ENCODE measurements at regions not wholly inside any gene's neighbourhood (a gene's known extent, or its start where the extent isn't known, plus 50 kb on each side); places are given as distances from the start of the nearest gene placed in this dataset.

DNA sequence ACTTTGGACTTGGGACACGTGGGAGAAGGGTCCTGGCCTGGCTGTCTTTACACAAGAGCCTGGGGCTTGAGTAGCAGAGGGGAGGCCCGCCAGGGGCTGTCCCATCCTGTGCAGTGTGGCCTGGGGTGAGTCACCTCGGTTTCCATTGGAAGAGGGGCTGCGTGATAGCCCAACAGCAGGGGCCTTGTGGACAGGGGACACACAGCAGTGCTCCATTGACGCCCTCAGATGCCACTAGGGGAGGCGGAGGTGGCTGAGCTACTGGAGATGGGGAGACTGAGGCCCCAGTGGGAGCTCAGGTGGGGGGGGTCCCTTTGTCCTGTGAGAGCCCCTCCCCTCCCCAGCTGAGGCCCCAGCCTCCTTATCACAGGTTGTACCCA lies 50.0 kb upstream of the RNU6ATAC start:
- H3K27me3 ChIP-seq (replicated peaks; ENCODE audit: control insufficient read depth, insufficient read depth, low read length), result no peaks in the 10 kb centered on the region
- H3K36me3 ChIP-seq (ENCODE audit: control insufficient read depth, insufficient read depth, low read length), result no peaks in the 10 kb centered on the region
- TF ChIP-seq, protein P1, sequence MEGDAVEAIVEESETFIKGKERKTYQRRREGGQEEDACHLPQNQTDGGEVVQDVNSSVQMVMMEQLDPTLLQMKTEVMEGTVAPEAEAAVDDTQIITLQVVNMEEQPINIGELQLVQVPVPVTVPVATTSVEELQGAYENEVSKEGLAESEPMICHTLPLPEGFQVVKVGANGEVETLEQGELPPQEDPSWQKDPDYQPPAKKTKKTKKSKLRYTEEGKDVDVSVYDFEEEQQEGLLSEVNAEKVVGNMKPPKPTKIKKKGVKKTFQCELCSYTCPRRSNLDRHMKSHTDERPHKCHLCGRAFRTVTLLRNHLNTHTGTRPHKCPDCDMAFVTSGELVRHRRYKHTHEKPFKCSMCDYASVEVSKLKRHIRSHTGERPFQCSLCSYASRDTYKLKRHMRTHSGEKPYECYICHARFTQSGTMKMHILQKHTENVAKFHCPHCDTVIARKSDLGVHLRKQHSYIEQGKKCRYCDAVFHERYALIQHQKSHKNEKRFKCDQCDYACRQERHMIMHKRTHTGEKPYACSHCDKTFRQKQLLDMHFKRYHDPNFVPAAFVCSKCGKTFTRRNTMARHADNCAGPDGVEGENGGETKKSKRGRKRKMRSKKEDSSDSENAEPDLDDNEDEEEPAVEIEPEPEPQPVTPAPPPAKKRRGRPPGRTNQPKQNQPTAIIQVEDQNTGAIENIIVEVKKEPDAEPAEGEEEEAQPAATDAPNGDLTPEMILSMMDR (IDR thresholded peaks at IDR 0.05; ENCODE audit: insufficient read depth, low read length, poor library complexity, severe bottlenecking), result no peak
- DNase-seq (ENCODE audit: extremely low read depth, insufficient read length), result no peak
- no peak overlapping the region for H3K4me3 ChIP-seq (replicated peaks; ENCODE audit: low read depth, low read length)

- H3K27me3 ChIP-seq (replicated peaks; ENCODE audit: control insufficient read depth, insufficient read depth, low read length), result no peaks in the 10 kb centered on the region
- no peaks in the 10 kb centered on the region for H3K36me3 ChIP-seq (ENCODE audit: control insufficient read depth, insufficient read depth, low read length)
- no peak overlapping the region for H3K4me3 ChIP-seq (replicated peaks; ENCODE audit: low read depth, low read length)
- TF ChIP-seq, protein P1 (IDR thresholded peaks at IDR 0.05; ENCODE audit: insufficient read depth, low read length, poor library complexity, severe bottlenecking), result no peak
- no peak for DNase-seq (ENCODE audit: extremely low read depth, insufficient read length)
Measured at GRCh38 chr9:134214766-134215419, 50.5 kb upstream of the RNU6ATAC start.

- no peak for DNase-seq (ENCODE audit: extremely low read depth, insufficient read length)
- no peaks in the 10 kb centered on the region for H3K36me3 ChIP-seq (ENCODE audit: control insufficient read depth, insufficient read depth, low read length)
- no peaks in the 10 kb centered on the region for H3K27me3 ChIP-seq (replicated peaks; ENCODE audit: control insufficient read depth, insufficient read depth, low read length)
- TF ChIP-seq, protein P1 (IDR thresholded peaks at IDR 0.05; ENCODE audit: insufficient read depth, low read length, poor library complexity, severe bottlenecking), result no peak
- H3K4me3 ChIP-seq (replicated peaks; ENCODE audit: low read depth, low read length), result no peak overlapping the region
Measured at GRCh38 chr9:134215420-134215698, 51.0 kb upstream of the RNU6ATAC start.

DNA sequence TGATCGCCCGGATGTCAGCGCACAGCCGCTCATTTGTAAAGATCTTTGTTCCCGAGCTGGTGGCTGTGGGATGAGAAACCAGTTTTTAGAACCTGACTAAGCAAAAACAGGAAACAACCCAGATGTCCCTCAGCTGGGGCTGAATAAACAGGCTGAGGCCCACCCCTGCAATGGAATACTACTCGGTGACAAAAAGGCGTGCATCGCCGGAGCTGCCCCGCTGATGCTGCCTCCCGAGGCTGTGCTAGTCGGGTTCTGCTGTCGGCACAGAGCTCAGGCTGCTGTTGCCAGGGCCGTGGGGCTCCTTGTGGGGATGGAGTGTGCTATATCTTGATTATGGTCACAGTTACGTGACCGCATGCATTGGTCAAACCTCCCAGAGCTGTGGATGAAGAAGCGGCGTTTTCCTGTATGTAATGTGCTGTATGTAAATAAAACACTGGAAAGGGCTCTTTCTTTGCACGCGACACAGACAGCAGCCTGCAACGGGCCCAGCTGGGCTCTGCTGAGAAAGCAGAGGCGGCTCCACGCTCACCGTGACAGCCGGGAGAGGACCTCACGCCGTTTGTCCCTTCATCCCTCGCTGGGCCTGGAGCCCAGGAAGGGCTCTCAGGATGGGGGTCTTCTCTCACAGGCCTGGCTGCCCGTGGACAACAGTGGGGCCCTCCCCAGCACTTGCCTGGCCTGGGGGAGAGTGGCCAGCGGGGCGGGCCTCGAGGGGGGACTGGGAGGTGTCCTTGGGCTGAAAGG lies 51.5 kb upstream of the RNU6ATAC start:
- DNase-seq (ENCODE audit: extremely low read depth, insufficient read length), result no peak
- Histone ChIP-seq H3K36me3 (ENCODE audit: control insufficient read depth, insufficient read depth, low read length) (no peaks in the 10 kb centered on the region), H3K4me3 (replicated peaks; ENCODE audit: low read depth, low read length) (no peak overlapping the region), H3K27me3 (replicated peaks; ENCODE audit: control insufficient read depth, insufficient read depth, low read length) (no peaks in the 10 kb centered on the region)
- TF ChIP-seq, protein P1 (IDR thresholded peaks at IDR 0.05; ENCODE audit: insufficient read depth, low read length, poor library complexity, severe bottlenecking), result no peak

DNA sequence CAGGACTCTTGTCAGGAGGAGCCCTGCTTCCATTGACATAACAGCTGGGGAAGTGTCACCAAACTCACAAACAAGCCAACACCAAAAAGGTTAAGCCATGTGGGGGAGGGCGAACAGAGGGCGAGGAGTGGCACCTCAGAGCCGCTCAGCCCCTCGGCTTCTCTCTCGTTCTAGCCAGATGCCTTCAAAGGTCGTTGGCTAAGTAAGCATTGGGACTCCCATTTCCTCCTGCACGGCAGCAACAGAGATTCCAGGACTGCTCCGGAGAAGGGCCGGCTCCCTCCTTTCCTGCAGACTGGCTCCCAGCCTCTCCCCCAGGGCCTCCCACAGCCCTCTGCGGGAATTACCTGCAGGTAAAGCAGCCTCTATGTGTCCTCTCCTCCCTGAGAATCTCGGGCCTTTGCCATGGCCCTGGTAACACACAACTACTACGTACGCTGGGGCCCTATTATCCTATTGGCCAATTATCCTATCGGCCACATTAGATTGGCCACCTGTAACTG lies 52.1 kb upstream of the RNU6ATAC start:
- Histone ChIP-seq H3K27me3 (replicated peaks; ENCODE audit: control insufficient read depth, insufficient read depth, low read length) (no peaks in the 10 kb centered on the region), H3K4me3 (replicated peaks; ENCODE audit: low read depth, low read length) (no peak overlapping the region), H3K36me3 (ENCODE audit: control insufficient read depth, insufficient read depth, low read length) (no peaks in the 10 kb centered on the region)
- TF ChIP-seq, protein P1 (IDR thresholded peaks at IDR 0.05; ENCODE audit: insufficient read depth, low read length, poor library complexity, severe bottlenecking), result no peak
- DNase-seq (ENCODE audit: extremely low read depth, insufficient read length), result no peak

All from GM06990 (cell line).